Mesenchymal stem cell (in vitro differentiated cells and primary cell): ENCODE measurements at regions not wholly inside any gene's neighbourhood (a gene's known extent, or its start where the extent isn't known, plus 50 kb on each side); places are given as distances from the start of the nearest gene placed in this dataset.

Experiments
- DNase-seq: peaks from one replicate; pipeline ENCODE4 v3.0.0-alpha.2; 2013
- H2AFZ ChIP-seq: one replicate; pipeline ENCODE4 v1.6.1; 2013; ENCODE audit warnings: low read depth, mild to moderate bottlenecking, control low read depth, inconsistent platforms, low read length, moderate library complexity
- H2AK5ac ChIP-seq: 2 replicates; pipeline ENCODE4 v1.6.1; 2013; ENCODE audit warnings: low read length, moderate library complexity, mild to moderate bottlenecking, inconsistent platforms; ENCODE audit not compliant: severe bottlenecking
- H2BK120ac ChIP-seq: one replicate; pipeline ENCODE4 v1.6.1; 2013; ENCODE audit warnings: low read depth, mild to moderate bottlenecking, inconsistent platforms, low read length, moderate library complexity
- H2BK12ac ChIP-seq, 2 experiments: one replicate each; pipeline ENCODE4 v1.6.1; 2013; ENCODE audit warnings: inconsistent platforms in 2 of 2, low read length in 2 of 2, mild to moderate bottlenecking in 2 of 2, moderate library complexity in 2 of 2, control low read depth in 1 of 2
- H2BK15ac ChIP-seq: one replicate; pipeline ENCODE4 v1.6.1; 2013; ENCODE audit warnings: mild to moderate bottlenecking, low read depth, inconsistent platforms; ENCODE audit not compliant: poor library complexity, severe bottlenecking
- H2BK5ac ChIP-seq: 2 replicates; pipeline ENCODE4 v1.6.1; 2013; ENCODE audit warnings: low read depth, mild to moderate bottlenecking, low read length, control low read depth, inconsistent platforms; ENCODE audit not compliant: poor library complexity, severe bottlenecking
- H3K14ac ChIP-seq, 2 experiments: one replicate each; pipeline ENCODE4 v1.6.1; 2013; ENCODE audit warnings: inconsistent platforms in 2 of 2, low read length in 2 of 2, control low read depth in 1 of 2, mild to moderate bottlenecking in 1 of 2, moderate library complexity in 1 of 2
- H3K18ac ChIP-seq, 2 experiments: one replicate each; pipeline ENCODE4 v1.6.1; 2013; ENCODE audit warnings: inconsistent platforms in 2 of 2, low read length in 2 of 2, control low read depth in 1 of 2, low read depth in 1 of 2, mild to moderate bottlenecking in 1 of 2
- H3K23ac ChIP-seq, 2 experiments: one replicate each; pipeline ENCODE4 v1.6.1; 2013; ENCODE audit warnings: inconsistent platforms in 2 of 2, low read length in 2 of 2, mild to moderate bottlenecking in 2 of 2, moderate library complexity in 2 of 2, control low read depth in 1 of 2
- H3K27ac ChIP-seq: 2 replicates; pipeline ENCODE4 v1.5.1; 2013; ENCODE audit warnings: mild to moderate bottlenecking, moderate library complexity, low read length, control low read depth, inconsistent platforms; ENCODE audit not compliant: poor library complexity, severe bottlenecking
- H3K27me3 ChIP-seq, 2 experiments: 2 replicates each; pipeline versions ENCODE4 v1.6.1 to v1.7.0; 2013; ENCODE audit warnings: low read length in 2 of 2, mild to moderate bottlenecking in 2 of 2, moderate library complexity in 2 of 2, control low read depth in 1 of 2, inconsistent platforms in 1 of 2; ENCODE audit not compliant: control insufficient read depth in 1 of 2, insufficient read depth in 1 of 2
- H3K36me3 ChIP-seq, 2 experiments: 2 replicates each; pipeline versions ENCODE4 v1.6.1 to v1.7.0; 2013; ENCODE audit warnings: low read length in 2 of 2, control low read depth in 1 of 2, inconsistent platforms in 1 of 2, low read depth in 1 of 2, mild to moderate bottlenecking in 1 of 2; ENCODE audit not compliant: insufficient read depth in 2 of 2, control insufficient read depth in 1 of 2
- H3K4ac ChIP-seq, 2 experiments: one replicate each; pipeline ENCODE4 v1.6.1; 2013; ENCODE audit warnings: inconsistent platforms in 2 of 2, low read length in 2 of 2, mild to moderate bottlenecking in 2 of 2, moderate library complexity in 2 of 2, control low read depth in 1 of 2, low read depth in 1 of 2
- H3K4me1 ChIP-seq: 2 replicates; pipeline ENCODE4 v1.6.1; 2013; ENCODE audit warnings: low read depth, low read length, control low read depth; ENCODE audit not compliant: control insufficient read depth, insufficient read depth
- H3K4me2 ChIP-seq: 2 replicates; pipeline ENCODE4 v1.6.1; 2013; ENCODE audit warnings: low read length, mild to moderate bottlenecking, inconsistent platforms; ENCODE audit not compliant: poor library complexity, severe bottlenecking
- H3K4me3 ChIP-seq, 2 experiments: 2 replicates each; pipeline versions ENCODE4 v1.5.1 to v1.7.0; 2013; ENCODE audit warnings: low read length in 2 of 2, mild to moderate bottlenecking in 2 of 2, control low read depth in 1 of 2, low read depth in 1 of 2; ENCODE audit not compliant: insufficient read depth in 1 of 2
- H3K79me1 ChIP-seq: replicated peaks from 2 replicates; pipeline ENCODE4 v1.6.1; 2013; ENCODE audit warnings: mild to moderate bottlenecking, control low read depth, low read length, inconsistent platforms; ENCODE audit not compliant: poor library complexity, severe bottlenecking
- H3K9ac ChIP-seq: 2 replicates; pipeline ENCODE4 v1.7.0; 2013; ENCODE audit warnings: mild to moderate bottlenecking, low read length, moderate library complexity
- H3K9me3 ChIP-seq: 2 replicates; pipeline ENCODE4 v1.7.0; 2013; ENCODE audit warnings: mild to moderate bottlenecking, low read length; ENCODE audit not compliant: control insufficient read depth
- H4K8ac ChIP-seq: one replicate; pipeline ENCODE4 v1.6.1; 2013; ENCODE audit warnings: inconsistent platforms, mild to moderate bottlenecking, low read length, moderate library complexity
- H4K91ac ChIP-seq: one replicate; pipeline ENCODE4 v1.6.1; 2013; ENCODE audit warnings: mild to moderate bottlenecking, low read length, inconsistent platforms
- WGBS: methylation state at CpG from one replicate; pipeline ENCODE4 v1.1.7; 2013; ENCODE audit warnings: mixed read lengths; 5-methylcytosine and 5-hydroxymethylcytosine counted together

DNA sequence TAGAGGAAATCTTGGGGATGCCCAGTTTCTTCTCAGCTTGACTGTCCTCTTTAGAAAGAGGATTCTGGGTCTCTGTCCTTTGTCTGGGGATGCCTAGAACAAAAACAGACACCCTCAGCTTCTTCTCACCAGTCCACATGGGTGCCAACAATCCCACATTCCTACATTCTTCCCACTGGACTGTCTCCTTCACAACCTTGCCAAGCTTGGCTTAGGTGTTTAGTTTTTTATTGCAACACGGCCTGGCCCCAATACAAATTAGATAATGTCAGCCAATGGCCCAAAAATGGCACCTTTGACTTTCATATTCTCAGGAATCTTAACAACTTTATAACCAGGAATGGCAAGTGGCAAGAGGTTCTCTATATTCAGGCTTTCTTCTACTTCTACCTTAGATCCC is 273.0 kb downstream of the RNF152 start:
- Histone ChIP-seq H4K91ac (no peak overlapping the region), H3K23ac (no peak overlapping the region), H3K14ac (no peak overlapping the region), H3K4me3 (no peak overlapping the region), H3K18ac (no peak overlapping the region), H2AFZ (no peak overlapping the region), H3K4me2 (no peak overlapping the region), H2BK15ac (no peak overlapping the region), H3K79me1 (no peaks in the 10 kb centered on the region), H3K4me1 (no peaks in the 10 kb centered on the region), H3K36me3 (no peaks in the 10 kb centered on the region), H3K9me3 (no peaks in the 10 kb centered on the region), H3K4ac (no peak overlapping the region), H3K9ac (no peak overlapping the region), H3K27me3 (no peaks in the 10 kb centered on the region), H2BK12ac (no peak overlapping the region), H2AK5ac (no peak overlapping the region), H2BK120ac (no peak overlapping the region), H4K8ac (no peak overlapping the region), H2BK5ac (no peak overlapping the region), H3K27ac (no peak overlapping the region)
- DNase-seq, result no peak
- 81% methylated on average over 1 of the region's 1 CpG for WGBS

DNA sequence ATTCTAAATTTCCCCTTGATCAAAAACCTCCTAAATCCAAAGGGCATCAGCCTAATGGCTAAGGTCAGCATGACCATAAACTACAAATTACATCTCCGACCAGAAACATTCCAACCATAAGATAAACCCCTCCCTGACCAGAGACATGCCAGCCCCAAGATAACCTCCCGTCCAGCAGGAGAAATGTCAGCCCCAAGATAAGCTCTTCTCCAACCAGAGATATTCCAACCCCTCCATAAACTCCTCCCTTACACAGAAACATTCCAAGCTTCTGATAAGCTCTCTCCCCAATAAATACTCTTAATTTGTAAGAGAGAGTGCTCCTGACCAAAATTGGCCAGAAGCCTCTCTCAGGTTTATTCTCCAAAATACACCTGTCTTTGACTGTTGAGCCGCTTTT is 274.0 kb downstream of the RNF152 start:
- Histone ChIP-seq H4K8ac (no peak overlapping the region), H2BK12ac (no peak overlapping the region), H4K91ac (no peak overlapping the region), H3K23ac (no peak overlapping the region), H3K9ac (no peak overlapping the region), H2BK120ac (no peak overlapping the region), H3K4me3 (no peak overlapping the region), H3K9me3 (no peaks in the 10 kb centered on the region), H3K4me2 (no peak overlapping the region), H2BK5ac (no peak overlapping the region), H3K14ac (no peak overlapping the region), H2AK5ac (no peak overlapping the region), H3K18ac (no peak overlapping the region), H3K27ac (no peak overlapping the region), H2BK15ac (no peak overlapping the region), H3K36me3 (no peaks in the 10 kb centered on the region), H3K4me1 (no peaks in the 10 kb centered on the region), H3K4ac (no peak overlapping the region), H3K79me1 (no peaks in the 10 kb centered on the region), H3K27me3 (no peaks in the 10 kb centered on the region), H2AFZ (no peak overlapping the region)
- no peak for DNase-seq
- 55% methylated on average over 2 of the region's 3 CpGs for WGBS

DNA sequence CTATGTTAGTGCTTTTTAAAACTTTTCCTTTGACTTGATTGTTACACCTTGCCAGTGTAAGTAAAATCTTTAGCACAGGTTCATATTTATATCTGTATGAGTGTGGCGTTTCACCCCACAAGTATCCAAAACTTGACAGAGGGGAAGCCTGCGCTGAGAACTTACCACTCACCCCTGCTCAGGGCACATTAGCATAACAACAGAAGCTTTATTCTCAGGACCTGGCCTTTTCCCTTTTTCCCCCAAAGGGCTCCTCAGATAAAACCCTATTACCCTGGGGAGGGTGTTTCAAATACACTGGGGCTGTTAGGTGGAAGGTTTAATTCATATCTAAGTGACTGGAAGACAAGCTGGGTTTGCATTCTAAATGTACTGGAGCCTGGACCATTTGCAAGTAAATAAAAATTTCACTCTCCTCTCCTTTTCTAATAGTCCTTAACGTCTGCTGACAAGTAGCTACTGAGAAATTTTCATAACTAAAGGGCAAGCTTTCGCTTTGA is 276.6 kb downstream of the RNF152 start:
- Histone ChIP-seq H3K36me3 (no peaks in the 10 kb centered on the region), H3K4me3 (no peak overlapping the region), H2AFZ (no peak overlapping the region), H2BK12ac (no peak overlapping the region), H2BK5ac (no peak overlapping the region), H3K23ac (no peak overlapping the region), H2BK15ac (no peak overlapping the region), H4K91ac (no peak overlapping the region), H3K14ac (no peak overlapping the region), H3K27me3 (no peaks in the 10 kb centered on the region), H4K8ac (no peak overlapping the region), H2BK120ac (no peak overlapping the region), H3K9ac (no peak overlapping the region), H2AK5ac (no peak overlapping the region), H3K4me2 (no peak overlapping the region), H3K18ac (no peak overlapping the region), H3K27ac (no peak overlapping the region), H3K79me1 (no peaks in the 10 kb centered on the region), H3K9me3 (no peaks in the 10 kb centered on the region), H3K4ac (no peak overlapping the region), H3K4me1 (no peaks in the 10 kb centered on the region)
- 97% methylated on average over 4 of the region's 4 CpGs for WGBS
- no peak for DNase-seq

DNA sequence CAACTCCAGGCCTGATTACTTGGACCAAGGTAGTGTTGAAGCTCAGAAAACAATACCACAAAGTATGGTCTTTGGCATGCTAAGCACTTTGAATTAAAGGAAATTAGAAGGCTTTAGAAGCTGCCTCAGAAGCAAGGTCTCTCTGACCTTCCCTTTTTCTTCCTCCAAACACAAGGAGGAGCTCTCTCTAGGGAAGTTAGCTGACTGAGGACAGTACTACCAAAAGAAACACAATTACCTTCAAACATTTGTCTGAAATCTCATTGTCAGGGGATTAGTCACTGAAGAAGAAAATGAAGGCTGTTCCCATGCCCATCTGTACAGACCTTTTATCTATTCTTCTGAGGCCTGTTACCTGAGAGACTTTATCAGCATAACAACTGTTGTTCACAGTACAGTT is 279.3 kb downstream of the CDH20 start:
- Histone ChIP-seq H2BK15ac (no peak overlapping the region), H3K18ac (no peak overlapping the region), H3K4me1 (no peaks in the 10 kb centered on the region), H2BK12ac (no peak overlapping the region), H3K36me3 (no peaks in the 10 kb centered on the region), H3K14ac (no peak overlapping the region), H2AFZ (no peak overlapping the region), H3K23ac (no peak overlapping the region), H3K9me3 (no peaks in the 10 kb centered on the region), H2BK120ac (no peak overlapping the region), H2BK5ac (no peak overlapping the region), H2AK5ac (no peak overlapping the region), H3K27me3 (no peaks in the 10 kb centered on the region), H3K4me2 (no peak overlapping the region), H3K4ac (no peak overlapping the region), H3K79me1 (no peaks in the 10 kb centered on the region), H4K91ac (no peak overlapping the region), H3K4me3 (no peak overlapping the region), H3K27ac (no peak overlapping the region), H3K9ac (no peak overlapping the region), H4K8ac (no peak overlapping the region)
- DNase-seq, result no peak
